ENCODE measurements at regions not wholly inside any gene's neighbourhood (a gene's known extent, or its start where the extent isn't known, plus 50 kb on each side); places are given as distances from the start of the nearest gene placed in this dataset.

DNA sequence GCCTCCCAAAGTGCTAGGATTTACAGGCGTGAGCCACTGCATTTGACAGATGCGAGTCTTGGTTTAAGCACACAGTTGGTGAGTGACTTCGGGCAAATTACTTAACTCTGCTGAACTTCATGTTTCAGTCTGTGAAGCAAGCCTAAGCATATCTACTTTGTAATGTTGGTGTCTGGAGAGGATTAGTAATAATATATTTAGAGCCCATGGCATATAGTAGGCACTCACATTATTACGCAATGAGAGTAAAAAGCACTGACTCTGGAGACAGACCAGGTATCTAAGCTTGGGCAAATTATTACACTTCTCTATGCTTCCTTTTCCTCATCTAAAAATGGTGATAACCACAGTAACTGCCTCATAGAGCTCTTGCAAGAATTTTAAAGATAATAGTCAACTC lies 208.7 kb upstream of the P2RY1 start (continued):
- TF ChIP-seq, protein P1, sequence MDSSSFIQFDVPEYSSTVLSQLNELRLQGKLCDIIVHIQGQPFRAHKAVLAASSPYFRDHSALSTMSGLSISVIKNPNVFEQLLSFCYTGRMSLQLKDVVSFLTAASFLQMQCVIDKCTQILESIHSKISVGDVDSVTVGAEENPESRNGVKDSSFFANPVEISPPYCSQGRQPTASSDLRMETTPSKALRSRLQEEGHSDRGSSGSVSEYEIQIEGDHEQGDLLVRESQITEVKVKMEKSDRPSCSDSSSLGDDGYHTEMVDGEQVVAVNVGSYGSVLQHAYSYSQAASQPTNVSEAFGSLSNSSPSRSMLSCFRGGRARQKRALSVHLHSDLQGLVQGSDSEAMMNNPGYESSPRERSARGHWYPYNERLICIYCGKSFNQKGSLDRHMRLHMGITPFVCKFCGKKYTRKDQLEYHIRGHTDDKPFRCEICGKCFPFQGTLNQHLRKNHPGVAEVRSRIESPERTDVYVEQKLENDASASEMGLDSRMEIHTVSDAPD (CRISPR knock-in tag; IDR thresholded peaks at IDR 0.05): no peak

DNA sequence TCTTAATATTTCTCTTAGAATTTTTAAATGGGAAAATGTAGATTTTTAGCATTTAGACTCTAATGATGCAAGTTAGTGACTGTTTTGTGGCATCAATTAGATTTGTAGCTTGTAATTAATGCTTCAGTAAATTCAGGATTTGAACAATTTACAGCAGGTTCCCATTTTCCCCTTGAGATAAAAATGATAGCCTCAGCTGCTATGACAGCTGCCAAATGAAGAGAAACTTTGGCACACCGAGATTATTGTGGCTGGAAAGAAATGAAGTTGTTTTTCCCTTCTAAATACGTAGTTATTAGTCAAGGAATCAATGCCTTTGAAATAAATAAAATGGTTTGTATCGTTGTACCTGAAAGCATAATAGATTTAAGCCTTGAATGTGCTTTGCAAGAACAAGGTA lies 206.4 kb upstream of the P2RY1 start:
- no peaks in the 10 kb centered on the region for H3K36me3 ChIP-seq (ENCODE audit: control insufficient read depth, insufficient read depth, low read length)
- H3K27ac ChIP-seq (ENCODE audit: extremely low read depth, low read depth, low read length): no peak overlapping the region
- DNase-seq (ENCODE audit: extremely low read depth in 1 of 4, low spot score in 3 of 4) (no peak), FAIRE-seq (no peak), ATAC-seq (no peak)
- no peak overlapping the region for H3K9ac ChIP-seq (ENCODE audit: insufficient read depth in 1 of 2, low read depth in 2 of 2, low read length in 2 of 2)
- intact Hi-C loops (cut with micrococcal nuclease): no loop called here
- H4K20me1 ChIP-seq (replicated peaks; ENCODE audit: control insufficient read depth, insufficient read depth, low read length): no peaks in the 10 kb centered on the region
- H3K9me3 ChIP-seq (replicated peaks; ENCODE audit: control insufficient read depth, insufficient read depth, low read depth, low read length): no peaks in the 10 kb centered on the region
- BruUV-seq (replicated peaks): no TSS peak
- no peak overlapping the region for H2AFZ ChIP-seq (ENCODE audit: low read depth, low read length)
- H3K4me2 ChIP-seq (ENCODE audit: insufficient read depth, low read length): no peak overlapping the region
- POLR2A ChIA-PET: no interaction called here
- H3K79me2 ChIP-seq (ENCODE audit: control insufficient read depth, insufficient read depth, low read length): no peaks in the 10 kb centered on the region
- no peaks in the 10 kb centered on the region; a peak in 1 of 5 replicates for H3K4me1 ChIP-seq (replicated peaks in 1 of 2; ENCODE audit: control insufficient read depth in 2 of 2, insufficient read depth in 2 of 2, low read length in 2 of 2)
- in situ Hi-C loops (cut with MboI): no loop called here
- no peaks in the 10 kb centered on the region for H3K27me3 ChIP-seq (ENCODE audit: control insufficient read depth in 2 of 2, insufficient read depth in 2 of 2, low read length in 2 of 2)
- no peaks in the 10 kb centered on the region for H3K9me1 ChIP-seq (ENCODE audit: control insufficient read depth, insufficient read depth, low read length)
- CTCF ChIA-PET (ENCODE audit: low intra/inter-chr PET ratio): no interaction called here
- 22% methylated on average over 3 of the region's 3 CpGs for WGBS (ENCODE audit: insufficient coverage, low coverage, missing lambda C conversion rate)
- H3K4me3 ChIP-seq: no peak overlapping the region
- no peak for TF ChIP-seq CREM (IDR thresholded peaks at IDR 0.05; ENCODE audit: low read depth)
- no peak for TF ChIP-seq JUND (IDR thresholded peaks at IDR 0.05; ENCODE audit: borderline replicate concordance, low read depth, low read length)
- no peak for TF ChIP-seq JUND (tag; IDR thresholded peaks at IDR 0.05; ENCODE audit: borderline replicate concordance, low read depth, low read length)
- TF ChIP-seq, protein P2, sequence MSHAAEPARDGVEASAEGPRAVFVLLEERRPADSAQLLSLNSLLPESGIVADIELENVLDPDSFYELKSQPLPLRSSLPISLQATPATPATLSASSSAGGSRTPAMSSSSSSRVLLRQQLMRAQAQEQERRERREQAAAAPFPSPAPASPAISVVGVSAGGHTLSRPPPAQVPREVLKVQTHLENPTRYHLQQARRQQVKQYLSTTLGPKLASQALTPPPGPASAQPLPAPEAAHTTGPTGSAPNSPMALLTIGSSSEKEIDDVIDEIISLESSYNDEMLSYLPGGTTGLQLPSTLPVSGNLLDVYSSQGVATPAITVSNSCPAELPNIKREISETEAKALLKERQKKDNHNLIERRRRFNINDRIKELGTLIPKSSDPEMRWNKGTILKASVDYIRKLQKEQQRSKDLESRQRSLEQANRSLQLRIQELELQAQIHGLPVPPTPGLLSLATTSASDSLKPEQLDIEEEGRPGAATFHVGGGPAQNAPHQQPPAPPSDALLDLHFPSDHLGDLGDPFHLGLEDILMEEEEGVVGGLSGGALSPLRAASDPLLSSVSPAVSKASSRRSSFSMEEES (CRISPR knock-in tag; IDR thresholded peaks at IDR 0.05): no peak
- TF ChIP-seq, protein P3, sequence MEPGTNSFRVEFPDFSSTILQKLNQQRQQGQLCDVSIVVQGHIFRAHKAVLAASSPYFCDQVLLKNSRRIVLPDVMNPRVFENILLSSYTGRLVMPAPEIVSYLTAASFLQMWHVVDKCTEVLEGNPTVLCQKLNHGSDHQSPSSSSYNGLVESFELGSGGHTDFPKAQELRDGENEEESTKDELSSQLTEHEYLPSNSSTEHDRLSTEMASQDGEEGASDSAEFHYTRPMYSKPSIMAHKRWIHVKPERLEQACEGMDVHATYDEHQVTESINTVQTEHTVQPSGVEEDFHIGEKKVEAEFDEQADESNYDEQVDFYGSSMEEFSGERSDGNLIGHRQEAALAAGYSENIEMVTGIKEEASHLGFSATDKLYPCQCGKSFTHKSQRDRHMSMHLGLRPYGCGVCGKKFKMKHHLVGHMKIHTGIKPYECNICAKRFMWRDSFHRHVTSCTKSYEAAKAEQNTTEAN (CRISPR knock-in tag; IDR thresholded peaks at IDR 0.05): no peak
- no peak for TF ChIP-seq ZNF717 (CRISPR knock-in tag; IDR thresholded peaks at IDR 0.05)
- no peak for TF ChIP-seq ZNF274 (IDR thresholded peaks at IDR 0.05; ENCODE audit: borderline replicate concordance, low read depth, low read length)
- TF ChIP-seq EZH2 (IDR thresholded peaks at IDR 0.05; ENCODE audit: borderline replicate concordance, low read depth, low read length): no peak
- no peak for TF ChIP-seq BHLHE40 (IDR thresholded peaks at IDR 0.05; ENCODE audit: low read length)
- TF ChIP-seq SIX5 (IDR thresholded peaks at IDR 0.05; ENCODE audit: borderline replicate concordance in 1 of 2, insufficient read depth in 1 of 2, low read depth in 1 of 2, low read length in 2 of 2): no peak
- TF ChIP-seq, protein P4, sequence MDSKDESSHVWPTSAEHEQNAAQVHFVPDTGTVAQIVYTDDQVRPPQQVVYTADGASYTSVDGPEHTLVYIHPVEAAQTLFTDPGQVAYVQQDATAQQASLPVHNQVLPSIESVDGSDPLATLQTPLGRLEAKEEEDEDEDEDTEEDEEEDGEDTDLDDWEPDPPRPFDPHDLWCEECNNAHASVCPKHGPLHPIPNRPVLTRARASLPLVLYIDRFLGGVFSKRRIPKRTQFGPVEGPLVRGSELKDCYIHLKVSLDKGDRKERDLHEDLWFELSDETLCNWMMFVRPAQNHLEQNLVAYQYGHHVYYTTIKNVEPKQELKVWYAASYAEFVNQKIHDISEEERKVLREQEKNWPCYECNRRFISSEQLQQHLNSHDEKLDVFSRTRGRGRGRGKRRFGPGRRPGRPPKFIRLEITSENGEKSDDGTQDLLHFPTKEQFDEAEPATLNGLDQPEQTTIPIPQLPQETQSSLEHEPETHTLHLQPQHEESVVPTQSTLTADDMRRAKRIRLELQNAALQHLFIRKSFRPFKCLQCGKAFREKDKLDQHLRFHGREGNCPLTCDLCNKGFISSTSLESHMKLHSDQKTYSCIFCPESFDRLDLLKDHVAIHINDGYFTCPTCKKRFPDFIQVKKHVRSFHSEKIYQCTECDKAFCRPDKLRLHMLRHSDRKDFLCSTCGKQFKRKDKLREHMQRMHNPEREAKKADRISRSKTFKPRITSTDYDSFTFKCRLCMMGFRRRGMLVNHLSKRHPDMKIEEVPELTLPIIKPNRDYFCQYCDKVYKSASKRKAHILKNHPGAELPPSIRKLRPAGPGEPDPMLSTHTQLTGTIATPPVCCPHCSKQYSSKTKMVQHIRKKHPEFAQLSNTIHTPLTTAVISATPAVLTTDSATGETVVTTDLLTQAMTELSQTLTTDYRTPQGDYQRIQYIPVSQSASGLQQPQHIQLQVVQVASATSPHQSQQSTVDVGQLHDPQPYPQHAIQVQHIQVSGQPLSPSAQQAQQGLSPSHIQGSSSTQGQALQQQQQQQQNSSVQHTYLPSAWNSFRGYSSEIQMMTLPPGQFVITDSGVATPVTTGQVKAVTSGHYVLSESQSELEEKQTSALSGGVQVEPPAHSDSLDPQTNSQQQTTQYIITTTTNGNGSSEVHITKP (IDR thresholded peaks at IDR 0.05; ENCODE audit: partially characterized antibody): no peak
- TF ChIP-seq RBM14 (IDR thresholded peaks at IDR 0.05; ENCODE audit: borderline replicate concordance, insufficient read depth, low read depth, low read length): no peak
- TF ChIP-seq ZNF79 (CRISPR knock-in tag; IDR thresholded peaks at IDR 0.05; ENCODE audit: low read depth): no peak

Data from K562 (cell line).